NCI-H82 (cell line): ENCODE measurements at regions not wholly inside any gene's neighbourhood (a gene's known extent, or its start where the extent isn't known, plus 50 kb on each side); places are given as distances from the start of the nearest gene placed in this dataset.
A peak's percentile ranks its signal among the peaks of the same experiment; 100 is the strongest.

Experiments
- DNase-seq: peaks from one replicate; lab custom pipeline; 2025; lab: John Stamatoyannopoulos, UW

GRCh38 chr5:8050616-8051175 lies 181.7 kb downstream of the MTRR start:
- no peak for DNase-seq

DNA sequence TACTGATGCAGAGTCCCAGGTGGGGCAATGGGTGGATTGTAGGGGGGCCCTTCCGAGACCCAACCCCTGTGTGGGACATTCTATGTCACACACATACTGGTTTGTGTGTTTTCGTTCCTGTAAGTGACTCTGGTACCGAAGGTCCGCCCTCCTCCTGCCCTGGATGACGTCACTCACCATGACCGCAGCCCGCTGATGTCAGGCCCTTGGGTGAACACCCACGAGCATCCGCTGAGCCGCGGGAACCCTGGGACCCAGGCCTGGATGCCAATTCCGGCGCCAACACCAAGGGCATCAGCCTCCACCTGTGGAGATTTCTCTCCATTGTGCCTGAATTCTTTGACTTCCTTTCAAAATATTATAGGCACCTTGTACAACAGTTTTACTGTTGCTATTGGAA lies 184.3 kb downstream of the MTRR start:
- DNase-seq, result no peak

DNA sequence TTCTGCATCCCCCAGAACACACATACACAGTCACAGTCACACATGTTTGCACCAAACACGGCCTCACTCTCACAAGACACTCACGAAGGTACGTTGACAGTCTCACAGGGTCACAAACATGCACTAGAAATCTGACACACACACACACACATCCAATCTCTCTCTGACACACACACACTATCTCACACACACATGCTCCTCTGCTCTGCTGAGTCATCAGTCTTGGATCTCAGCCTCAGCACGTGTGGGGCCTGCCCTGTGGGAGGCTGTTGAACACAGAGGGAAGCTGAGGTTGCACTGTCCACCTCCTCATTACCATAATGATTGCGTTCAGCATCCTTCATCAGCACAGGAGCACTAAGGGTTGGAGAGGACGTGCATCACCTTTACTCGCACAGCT lies 188.8 kb downstream of the MTRR start:
- no peak for DNase-seq

GRCh38 chr5:8058616-8059190 lies 189.8 kb downstream of the MTRR start:
- DNase-seq, result no peak

- DNase-seq, result no peak
Observed at GRCh38 chr5:8059337-8059736, 190.4 kb downstream of the MTRR start.

- DNase-seq, result no peak
Observed at GRCh38 chr5:8060235-8060952, 191.4 kb downstream of the MTRR start.

- no peak for DNase-seq
Observed at GRCh38 chr5:8060953-8061429, 192.0 kb downstream of the MTRR start.

- DNase-seq, result no peak
Observed at GRCh38 chr5:8062521-8062920, 193.6 kb downstream of the MTRR start.

- DNase-seq, result no peak
Observed at GRCh38 chr5:8068078-8068477, 199.1 kb downstream of the MTRR start.

GRCh38 chr5:8070138-8070537 lies 201.2 kb downstream of the MTRR start:
- no peak for DNase-seq

GRCh38 chr5:8079056-8079455 lies 210.1 kb downstream of the MTRR start:
- no peak for DNase-seq

- peak; percentile 28 for DNase-seq
Observed at GRCh38 chr5:8081179-8081578, 212.2 kb downstream of the MTRR start.

DNA sequence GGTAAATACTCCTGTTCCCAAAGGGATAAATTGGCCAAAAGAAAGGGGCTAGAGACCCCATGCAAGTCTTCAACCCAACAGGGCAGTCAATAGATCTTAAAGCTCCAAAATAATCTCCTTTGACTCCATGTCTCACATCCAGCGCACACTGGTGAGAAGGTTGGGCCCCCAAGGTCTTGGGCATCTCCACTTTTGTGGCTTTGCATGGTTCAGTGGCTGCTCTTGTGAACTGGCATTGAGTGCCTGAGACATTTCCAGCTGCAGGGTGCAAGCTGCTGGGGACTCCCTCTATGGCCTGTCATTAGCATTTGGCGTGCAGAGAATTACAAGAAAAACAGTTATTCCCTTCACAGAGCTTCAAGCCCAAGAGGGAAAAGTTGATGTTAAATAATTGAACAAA lies 224.7 kb downstream of the MTRR start:
- no peak for DNase-seq

- DNase-seq, result no peak
Observed at GRCh38 chr5:8094304-8094703, 225.4 kb downstream of the MTRR start.

- DNase-seq, result no peak
Observed at GRCh38 chr5:8097146-8097545, 228.2 kb downstream of the MTRR start.

- DNase-seq, result no peak
Observed at GRCh38 chr5:8098081-8098480, 229.1 kb downstream of the MTRR start.

- no peak for DNase-seq
Observed at GRCh38 chr5:8102714-8103113, 233.8 kb downstream of the MTRR start.

DNA sequence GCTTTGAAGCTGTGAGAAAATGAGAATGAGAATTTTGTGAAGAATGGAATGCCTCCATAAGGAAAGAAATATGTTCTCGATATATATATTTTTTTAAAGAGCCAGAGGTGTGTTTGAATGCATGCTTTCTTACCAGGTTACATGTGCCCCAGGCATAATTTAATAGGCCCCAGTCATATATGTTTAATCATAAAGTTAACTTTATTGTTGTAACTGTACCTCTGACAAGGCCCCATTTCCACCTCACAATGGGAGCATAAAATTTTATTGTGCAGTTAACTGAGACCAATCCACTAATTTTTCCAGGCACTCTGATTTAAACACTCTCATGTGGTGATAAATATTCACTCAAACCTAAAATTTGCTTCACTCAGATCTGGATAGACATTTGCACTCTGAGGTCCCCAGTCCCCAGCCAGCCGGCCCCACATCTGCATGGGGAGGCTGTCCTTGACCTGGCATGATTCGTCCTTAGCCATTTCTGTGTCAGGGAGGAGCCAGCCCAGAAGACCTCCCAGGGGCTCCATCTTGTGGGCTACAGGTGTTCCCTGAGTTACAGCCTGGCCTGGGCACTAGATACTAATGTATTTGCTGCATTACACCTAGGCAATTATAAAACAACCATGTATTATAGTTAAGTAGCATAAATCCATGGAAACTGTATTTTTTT lies 245.8 kb downstream of the MTRR start:
- no peak for DNase-seq

- DNase-seq, result no peak
Observed at GRCh38 chr5:8123559-8123958, 254.6 kb downstream of the MTRR start.

DNA sequence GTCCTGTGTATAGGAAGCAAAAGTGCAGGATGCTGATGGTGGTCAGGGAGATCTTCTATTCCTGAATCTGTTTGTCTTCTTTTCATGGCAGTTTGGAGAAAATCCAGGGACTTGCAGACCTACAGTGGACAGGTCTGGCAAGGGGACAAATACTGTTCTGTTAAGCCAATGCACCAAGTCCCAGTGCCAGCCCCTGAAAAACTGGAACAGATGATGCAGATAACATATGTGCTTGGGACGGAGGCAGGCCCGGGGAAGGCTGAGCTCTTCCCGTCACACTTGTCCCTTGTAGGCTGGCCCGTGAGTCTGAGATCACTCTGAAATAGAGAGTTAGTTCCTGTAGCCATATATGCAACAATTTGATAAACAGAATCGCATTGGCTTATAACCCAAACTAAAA lies 265.7 kb downstream of the MTRR start:
- DNase-seq, result no peak

GRCh38 chr5:8135742-8136141 lies 266.8 kb downstream of the MTRR start:
- no peak for DNase-seq

- DNase-seq, result no peak
Observed at GRCh38 chr5:8136271-8136670, 267.3 kb downstream of the MTRR start.

DNA sequence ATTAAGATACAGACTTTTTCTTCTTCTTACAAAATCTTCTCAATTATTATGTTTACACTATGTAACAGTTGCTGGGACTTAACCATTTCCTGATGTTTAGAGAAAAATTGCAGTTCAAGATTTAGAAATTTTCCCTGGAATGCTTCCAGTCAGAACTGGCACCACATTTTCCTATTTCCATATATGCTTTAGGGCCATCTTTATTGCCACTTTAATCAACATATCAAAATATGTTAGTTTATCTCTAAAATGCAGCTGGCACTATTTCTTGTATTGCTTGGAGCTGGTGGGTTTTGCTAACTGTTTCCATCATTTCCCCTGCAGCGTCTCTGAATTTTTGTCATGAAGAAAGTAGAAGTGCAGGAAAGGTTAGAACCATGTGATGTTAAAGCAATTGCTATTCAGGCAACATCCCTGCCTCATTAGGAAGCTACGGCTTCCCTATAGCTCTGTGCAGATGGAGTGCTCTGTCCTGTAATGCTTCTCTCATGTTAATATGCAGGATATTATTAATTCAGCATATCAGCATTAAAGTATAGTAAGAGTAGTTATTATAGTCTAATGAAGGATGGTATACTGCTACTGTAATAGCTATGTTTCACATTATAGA lies 269.1 kb downstream of the MTRR start:
- no peak for DNase-seq
